ENCODE measurements at regions not wholly inside any gene's neighbourhood (a gene's known extent, or its start where the extent isn't known, plus 50 kb on each side); places are given as distances from the start of the nearest gene placed in this dataset.

- no peak for TF ChIP-seq GABPA (IDR thresholded peaks at IDR 0.05; ENCODE audit: low read depth)
- no peak for TF ChIP-seq CTCF (IDR thresholded peaks at IDR 0.05; ENCODE audit: insufficient read depth, low read length)
- TF ChIP-seq REST (IDR thresholded peaks at IDR 0.05; ENCODE audit: insufficient replicate concordance, low read depth): no peak
Observed at GRCh38 chr6:148087659-148088058, 255.0 kb upstream of the SASH1 start.

Data from HL-60 (cell line).